PC-3 (cell line): ENCODE measurements at regions not wholly inside any gene's neighbourhood (a gene's known extent, or its start where the extent isn't known, plus 50 kb on each side); places are given as distances from the start of the nearest gene placed in this dataset.

Experiments
- ATAC-seq: fragments of 200-7000 bp; cut with Tn5 transposase; 2 replicates; pipeline ENCODE4 v1.9.1; 2020; ENCODE audit warnings: mild to moderate bottlenecking, moderate library complexity
- BruUV-seq: library from RNA; stranded (reverse); fragments of 400-500 nt; replicated peaks from 2 replicates; lab custom pipeline; 2021; lab: Mats Ljungman, UMichigan
- CTCF ChIA-PET: fragments of 300-600 bp; sonication (Branson Sonifier 250); formaldehyde crosslinking; loops from one replicate; lab custom pipeline; 2022; ENCODE audit warnings: antibody characterized with exemption; lab: Charles Lee
- POLR2A ChIA-PET: fragments of 300-600 bp; sonication (Branson Sonifier 250); formaldehyde crosslinking; loops from one replicate; lab custom pipeline; 2022; ENCODE audit warnings: antibody characterized with exemption; ENCODE audit not compliant: unreplicated experiment; lab: Charles Lee
- DNase-seq: peaks from one replicate; pipeline ENCODE4 v3.0.0-alpha.2; 2015
- H2AFZ ChIP-seq: fragments of 300-600 bp; sonication (generic); 2 replicates; pipeline ENCODE4 v1.6.0; 2016; ENCODE audit warnings: antibody characterized with exemption, low read length
- H3F3A ChIP-seq: fragments of 300-600 bp; sonication (generic); one replicate; pipeline ENCODE4 v1.6.0; 2017; ENCODE audit warnings: antibody characterized with exemption, low read length, control low read depth, mild to moderate bottlenecking; ENCODE audit not compliant: unreplicated experiment
- H3K27ac ChIP-seq: fragments of 300-600 bp; sonication (generic); 2 replicates; pipeline ENCODE4 v1.5.1; 2016; ENCODE audit warnings: mild to moderate bottlenecking, low read length
- H3K27me3 ChIP-seq: fragments of 300-600 bp; sonication (generic); 2 replicates; pipeline ENCODE4 v1.6.1; 2016; ENCODE audit warnings: low read length, mixed read lengths
- H3K36me3 ChIP-seq: fragments of 300-600 bp; sonication (generic); 2 replicates; pipeline ENCODE4 v1.6.1; 2016; ENCODE audit warnings: low read depth, mixed run types, low read length, mixed read lengths
- H3K4me1 ChIP-seq: fragments of 300-600 bp; sonication (generic); 2 replicates; pipeline ENCODE4 v1.5.1; 2016; ENCODE audit warnings: low read length; ENCODE audit not compliant: insufficient read depth
- H3K4me2 ChIP-seq: fragments of 300-600 bp; sonication (generic); 2 replicates; pipeline ENCODE4 v1.6.0; 2016; ENCODE audit warnings: low read length
- H3K4me3 ChIP-seq: fragments of 300-600 bp; sonication (generic); 2 replicates; pipeline ENCODE4 v1.5.1; 2016; ENCODE audit warnings: mild to moderate bottlenecking, low read length, mixed read lengths
- H3K79me2 ChIP-seq: fragments of 300-600 bp; sonication (generic); 2 replicates; pipeline ENCODE4 v1.6.1; 2017; ENCODE audit warnings: low read length, mixed read lengths
- H3K9ac ChIP-seq: fragments of 300-600 bp; sonication (generic); 2 replicates; pipeline ENCODE4 v1.6.0; 2016; ENCODE audit warnings: mild to moderate bottlenecking, low read length
- H3K9me2 ChIP-seq: fragments of 300-600 bp; sonication (generic); replicated peaks from 2 replicates; pipeline ENCODE4 v1.6.1; 2016; ENCODE audit warnings: mixed run types, low read length, mixed read lengths
- H3K9me3 ChIP-seq: fragments of 300-600 bp; sonication (generic); 2 replicates; pipeline ENCODE4 v1.6.1; 2016; ENCODE audit warnings: low read length, mixed read lengths
- H4K20me1 ChIP-seq: fragments of 300-600 bp; sonication (generic); 2 replicates; pipeline ENCODE4 v1.6.1; 2016; ENCODE audit warnings: low read length, mixed read lengths
- EZH2 ChIP-seq: fragments of 300-600 bp; sonication (generic); IDR thresholded peaks from one replicate; pipeline ENCODE4 v1.6.1; 2017; ENCODE audit warnings: antibody characterized with exemption, mild to moderate bottlenecking, low read length; ENCODE audit not compliant: unreplicated experiment
- EZH2phosphoT487 ChIP-seq: fragments of 300-600 bp; sonication (generic); IDR thresholded peaks from 2 replicates; pipeline ENCODE4 v1.6.1; 2018; ENCODE audit warnings: mild to moderate bottlenecking, antibody characterized with exemption, low read length, borderline replicate concordance
- intact Hi-C: fragments of 100-400 bp; cut with micrococcal nuclease; formaldehyde crosslinking; loops from 2 replicates; pipeline ENCODE4 v1.9.0; 2023
- TF ChIP-seq, protein P1 (sequence below): fragments of 300-600 bp; sonication (generic); conservative IDR thresholded peaks from 2 replicates; pipeline ENCODE4 v1.5.1; 2017; ENCODE audit warnings: antibody characterized with exemption, low read depth, mild to moderate bottlenecking, low read length

DNA sequence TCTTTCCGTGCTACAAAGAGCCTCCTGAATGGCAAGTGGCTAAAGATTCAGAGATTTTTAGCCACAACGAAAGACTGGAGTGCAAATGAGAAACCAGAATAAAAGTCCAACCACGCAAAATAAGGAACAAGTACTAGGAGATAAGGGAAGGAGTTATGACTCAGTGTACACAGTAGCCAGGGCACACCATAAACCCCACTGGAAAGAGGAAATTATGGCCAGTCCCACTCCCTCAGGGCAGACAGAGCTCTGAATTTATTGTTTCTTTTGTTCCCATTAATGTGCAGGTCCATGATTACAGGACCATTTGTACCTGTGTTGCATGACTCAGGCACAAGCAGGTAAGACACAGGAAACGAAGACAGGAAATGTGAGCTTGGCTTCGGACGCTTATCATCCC lies 150.3 kb upstream of the PREP start:
- TF ChIP-seq, protein P1, sequence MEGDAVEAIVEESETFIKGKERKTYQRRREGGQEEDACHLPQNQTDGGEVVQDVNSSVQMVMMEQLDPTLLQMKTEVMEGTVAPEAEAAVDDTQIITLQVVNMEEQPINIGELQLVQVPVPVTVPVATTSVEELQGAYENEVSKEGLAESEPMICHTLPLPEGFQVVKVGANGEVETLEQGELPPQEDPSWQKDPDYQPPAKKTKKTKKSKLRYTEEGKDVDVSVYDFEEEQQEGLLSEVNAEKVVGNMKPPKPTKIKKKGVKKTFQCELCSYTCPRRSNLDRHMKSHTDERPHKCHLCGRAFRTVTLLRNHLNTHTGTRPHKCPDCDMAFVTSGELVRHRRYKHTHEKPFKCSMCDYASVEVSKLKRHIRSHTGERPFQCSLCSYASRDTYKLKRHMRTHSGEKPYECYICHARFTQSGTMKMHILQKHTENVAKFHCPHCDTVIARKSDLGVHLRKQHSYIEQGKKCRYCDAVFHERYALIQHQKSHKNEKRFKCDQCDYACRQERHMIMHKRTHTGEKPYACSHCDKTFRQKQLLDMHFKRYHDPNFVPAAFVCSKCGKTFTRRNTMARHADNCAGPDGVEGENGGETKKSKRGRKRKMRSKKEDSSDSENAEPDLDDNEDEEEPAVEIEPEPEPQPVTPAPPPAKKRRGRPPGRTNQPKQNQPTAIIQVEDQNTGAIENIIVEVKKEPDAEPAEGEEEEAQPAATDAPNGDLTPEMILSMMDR, result no peak
- H3K27me3 ChIP-seq, result no peaks in the 10 kb centered on the region
- peaks cover 15% of the 10 kb centered on the region for H3K4me1 ChIP-seq
- H3K36me3 ChIP-seq, result no peaks in the 10 kb centered on the region
- H3K4me3 ChIP-seq, result no peak overlapping the region
- no peaks in the 10 kb centered on the region for H3F3A ChIP-seq
- intact Hi-C loops, result no loop called here
- no peaks in the 10 kb centered on the region for H3K79me2 ChIP-seq
- BruUV-seq, result no TSS peak
- ATAC-seq (peak; percentile 99), DNase-seq (peak; percentile 85)
- H3K4me2 ChIP-seq, result peak overlapping the region; percentile 53
- H4K20me1 ChIP-seq, result no peaks in the 10 kb centered on the region
- H3K9me2 ChIP-seq, result no peaks in the 10 kb centered on the region
- H3K9me3 ChIP-seq, result no peaks in the 10 kb centered on the region
- 0 out of 2 replicates have a peak overlapping the region, but pooled peaks have one; percentile 34 for H2AFZ ChIP-seq
- peak overlapping the region; percentile 18; the same call in 1 of the 2 replicates for H3K9ac ChIP-seq
- ChIA-PET CTCF (no interaction called here), POLR2A (no interaction called here)
- peak overlapping the region; percentile 78 for H3K27ac ChIP-seq

DNA sequence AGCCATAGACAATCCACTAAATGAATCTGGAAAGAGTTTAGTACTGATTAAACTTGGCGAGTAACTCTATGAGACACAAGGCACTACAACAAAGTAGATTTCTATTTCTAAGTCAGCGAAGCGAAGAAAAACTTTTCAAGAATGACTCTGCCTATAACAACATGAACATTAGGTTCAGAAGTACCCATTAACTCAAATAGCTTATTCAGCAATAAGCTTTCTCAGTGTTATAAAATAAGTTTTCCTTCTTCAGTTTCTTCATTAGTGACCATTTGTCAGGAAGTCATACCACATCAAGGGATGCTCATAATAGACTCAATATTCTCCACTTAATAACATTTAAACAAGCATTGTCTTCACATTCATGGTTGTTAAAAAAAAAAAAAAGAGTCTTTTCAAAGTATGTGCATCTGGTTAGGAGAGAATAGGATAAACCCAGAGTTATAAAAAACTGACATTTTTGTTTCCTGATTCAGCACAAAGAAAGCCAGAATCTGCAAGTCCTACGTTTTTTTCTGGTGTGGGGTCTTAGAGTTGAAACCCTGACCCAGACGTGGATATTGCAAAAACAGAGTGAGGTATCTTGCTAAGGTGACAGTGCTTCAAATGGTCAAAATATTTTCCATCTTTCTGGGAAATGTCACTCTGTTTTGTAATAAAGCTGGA lies 148.2 kb upstream of the PREP start:
- H3K4me2 ChIP-seq, result no peak overlapping the region
- H3K27me3 ChIP-seq, result no peaks in the 10 kb centered on the region
- TF ChIP-seq EZH2phosphoT487 (no peak), EZH2 (no peak)
- TF ChIP-seq, protein P1, result no peak
- intact Hi-C loops, result no loop called here
- ATAC-seq (no peak), DNase-seq (no peak)
- peaks cover 22% of the 10 kb centered on the region for H3K4me1 ChIP-seq
- no peaks in the 10 kb centered on the region for H4K20me1 ChIP-seq
- no peak overlapping the region for H2AFZ ChIP-seq
- ChIA-PET CTCF (no interaction called here), POLR2A (no interaction called here)
- H3K79me2 ChIP-seq, result no peaks in the 10 kb centered on the region
- H3K9me2 ChIP-seq, result no peaks in the 10 kb centered on the region
- H3K36me3 ChIP-seq, result no peaks in the 10 kb centered on the region
- BruUV-seq, result no TSS peak
- no peak overlapping the region for H3K4me3 ChIP-seq
- H3F3A ChIP-seq, result no peaks in the 10 kb centered on the region
- H3K9me3 ChIP-seq, result no peaks in the 10 kb centered on the region
- H3K27ac ChIP-seq, result no peak overlapping the region
- no peak overlapping the region for H3K9ac ChIP-seq

DNA sequence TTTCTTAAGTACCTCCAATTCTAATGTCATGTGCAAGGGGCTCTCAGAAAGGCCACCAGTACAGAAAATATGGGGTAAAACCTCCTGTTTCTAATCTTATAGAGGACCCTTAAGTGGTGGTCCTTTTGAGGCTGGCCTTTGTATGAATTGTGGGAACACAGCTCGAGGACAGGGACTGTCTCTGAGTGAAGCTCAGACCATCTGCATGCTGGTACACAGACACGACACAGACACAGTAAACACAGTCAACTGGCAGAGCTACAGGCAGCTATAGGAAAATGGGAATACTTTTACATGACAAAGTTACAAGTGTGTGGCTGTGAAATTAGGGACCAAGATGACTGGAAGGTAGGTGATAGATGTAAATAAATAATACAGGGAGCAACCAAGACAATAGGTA lies 143.9 kb upstream of the PREP start:
- ChIA-PET CTCF (no interaction called here), POLR2A (no interaction called here)
- no TSS peak for BruUV-seq
- intact Hi-C loops, result no loop called here
- Histone ChIP-seq H3K9ac (peak overlapping the region; percentile 18; the same call in 1 of the 2 replicates), H4K20me1 (no peaks in the 10 kb centered on the region), H3K4me2 (peak overlapping the region; percentile 26; the same call in 1 of the 2 replicates), H2AFZ (no peak overlapping the region), H3K9me3 (no peaks in the 10 kb centered on the region), H3K4me3 (no peak overlapping the region), H3K27me3 (no peaks in the 10 kb centered on the region), H3K36me3 (no peaks in the 10 kb centered on the region), H3F3A (no peaks in the 10 kb centered on the region), H3K79me2 (no peaks in the 10 kb centered on the region), H3K9me2 (no peaks in the 10 kb centered on the region), H3K27ac (peak overlapping the region; percentile 46), H3K4me1 (peaks cover 11% of the 10 kb centered on the region)
- ATAC-seq (no peak), DNase-seq (no peak)
- TF ChIP-seq EZH2phosphoT487 (no peak), EZH2 (no peak)
- TF ChIP-seq, protein P1, result no peak
